KMS-11 (cell line): ENCODE measurements at regions not wholly inside any gene's neighbourhood (a gene's known extent, or its start where the extent isn't known, plus 50 kb on each side); places are given as distances from the start of the nearest gene placed in this dataset.

Source experiments
- H2AFZ ChIP-seq: fragments of 200-600 bp; sonication (generic); 2 replicates; pipeline ENCODE4 v1.6.1; 2016; ENCODE audit warnings: antibody characterized with exemption, mixed run types, low read depth
- H3K27ac ChIP-seq: fragments of 200-600 bp; sonication (generic); 2 replicates; pipeline ENCODE4 v1.6.1; 2016; ENCODE audit warnings: mild to moderate bottlenecking, mixed run types
- H3K27me3 ChIP-seq: fragments of 200-600 bp; sonication (generic); 2 replicates; pipeline ENCODE4 v1.6.1; 2017; ENCODE audit warnings: mild to moderate bottlenecking, low read depth, mixed run types, moderate library complexity; ENCODE audit not compliant: insufficient read depth
- H3K36me3 ChIP-seq: fragments of 200-600 bp; sonication (generic); 2 replicates; pipeline ENCODE4 v1.6.1; 2017; ENCODE audit warnings: mild to moderate bottlenecking, mixed run types; ENCODE audit not compliant: insufficient read depth
- H3K4me1 ChIP-seq: fragments of 200-600 bp; sonication (generic); 2 replicates; pipeline ENCODE4 v1.6.1; 2016; ENCODE audit warnings: mild to moderate bottlenecking, low read depth, mixed run types; ENCODE audit not compliant: poor library complexity, severe bottlenecking
- H3K4me2 ChIP-seq: fragments of 200-600 bp; sonication (generic); 2 replicates; pipeline ENCODE4 v1.7.0; 2016; ENCODE audit warnings: mild to moderate bottlenecking, mixed run types
- H3K4me3 ChIP-seq: fragments of 200-600 bp; sonication (generic); IDR thresholded peaks from 2 replicates; pipeline ENCODE4 v1.6.1; 2017; ENCODE audit warnings: low read depth, low read length, mixed read lengths; ENCODE audit not compliant: insufficient read depth
- H3K79me2 ChIP-seq: fragments of 200-600 bp; sonication (generic); 2 replicates; pipeline ENCODE4 v1.6.1; 2016; ENCODE audit warnings: low read depth, mixed run types; ENCODE audit not compliant: insufficient read depth
- H3K9ac ChIP-seq: fragments of 200-600 bp; sonication (generic); 2 replicates; pipeline ENCODE4 v1.6.1; 2016; ENCODE audit warnings: mild to moderate bottlenecking, mixed run types
- H4K20me1 ChIP-seq: fragments of 200-600 bp; sonication (generic); 2 replicates; pipeline ENCODE4 v1.6.1; 2016; ENCODE audit warnings: mild to moderate bottlenecking, mixed run types; ENCODE audit not compliant: insufficient read depth
- TF ChIP-seq, protein P1 (sequence below): fragments of 200-600 bp; sonication (generic); conservative IDR thresholded peaks from 2 replicates; pipeline ENCODE4 v1.6.1; 2017; ENCODE audit warnings: low read depth, mild to moderate bottlenecking, antibody characterized with exemption, low read length, moderate library complexity, mixed read lengths

- H3K4me1 ChIP-seq, result no peaks in the 10 kb centered on the region
- no peaks in the 10 kb centered on the region for H3K36me3 ChIP-seq
- H3K4me2 ChIP-seq, result no peak overlapping the region
- no peaks in the 10 kb centered on the region for H3K27me3 ChIP-seq
- no peak overlapping the region for H3K27ac ChIP-seq
- no peak overlapping the region for H2AFZ ChIP-seq
- no peak overlapping the region for H3K4me3 ChIP-seq
- H3K79me2 ChIP-seq, result no peaks in the 10 kb centered on the region
- TF ChIP-seq, protein P1, sequence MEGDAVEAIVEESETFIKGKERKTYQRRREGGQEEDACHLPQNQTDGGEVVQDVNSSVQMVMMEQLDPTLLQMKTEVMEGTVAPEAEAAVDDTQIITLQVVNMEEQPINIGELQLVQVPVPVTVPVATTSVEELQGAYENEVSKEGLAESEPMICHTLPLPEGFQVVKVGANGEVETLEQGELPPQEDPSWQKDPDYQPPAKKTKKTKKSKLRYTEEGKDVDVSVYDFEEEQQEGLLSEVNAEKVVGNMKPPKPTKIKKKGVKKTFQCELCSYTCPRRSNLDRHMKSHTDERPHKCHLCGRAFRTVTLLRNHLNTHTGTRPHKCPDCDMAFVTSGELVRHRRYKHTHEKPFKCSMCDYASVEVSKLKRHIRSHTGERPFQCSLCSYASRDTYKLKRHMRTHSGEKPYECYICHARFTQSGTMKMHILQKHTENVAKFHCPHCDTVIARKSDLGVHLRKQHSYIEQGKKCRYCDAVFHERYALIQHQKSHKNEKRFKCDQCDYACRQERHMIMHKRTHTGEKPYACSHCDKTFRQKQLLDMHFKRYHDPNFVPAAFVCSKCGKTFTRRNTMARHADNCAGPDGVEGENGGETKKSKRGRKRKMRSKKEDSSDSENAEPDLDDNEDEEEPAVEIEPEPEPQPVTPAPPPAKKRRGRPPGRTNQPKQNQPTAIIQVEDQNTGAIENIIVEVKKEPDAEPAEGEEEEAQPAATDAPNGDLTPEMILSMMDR, result no peak
- H4K20me1 ChIP-seq, result no peaks in the 10 kb centered on the region
- H3K9ac ChIP-seq, result no peak overlapping the region
Observed at GRCh38 chr20:55685841-55686240, 319.5 kb downstream of the CBLN4 start.

DNA sequence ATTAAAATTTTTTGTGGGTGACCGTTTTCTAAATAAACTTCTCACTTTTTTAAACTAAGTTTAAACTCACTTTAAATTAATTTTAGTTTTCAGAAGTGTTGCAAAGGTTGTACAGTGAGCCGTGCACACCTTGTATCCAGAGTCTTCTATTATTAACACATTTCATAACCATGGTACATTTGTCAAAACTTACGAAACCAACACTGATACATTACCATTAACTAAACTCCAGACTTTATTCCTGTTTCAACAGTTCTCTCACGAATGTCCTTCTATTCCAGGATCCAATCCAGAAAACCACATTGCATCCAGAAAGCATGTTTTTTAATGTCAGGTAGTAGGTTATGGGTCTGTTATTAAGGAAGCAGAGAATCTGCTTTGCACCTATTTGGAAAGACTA is 319.9 kb downstream of the CBLN4 start:
- Histone ChIP-seq H3K4me1 (no peaks in the 10 kb centered on the region), H2AFZ (no peak overlapping the region), H3K9ac (no peak overlapping the region), H3K36me3 (no peaks in the 10 kb centered on the region), H3K4me2 (no peak overlapping the region), H3K4me3 (no peak overlapping the region), H3K27me3 (no peaks in the 10 kb centered on the region), H3K27ac (no peak overlapping the region), H4K20me1 (no peaks in the 10 kb centered on the region), H3K79me2 (no peaks in the 10 kb centered on the region)
- TF ChIP-seq, protein P1, result no peak

DNA sequence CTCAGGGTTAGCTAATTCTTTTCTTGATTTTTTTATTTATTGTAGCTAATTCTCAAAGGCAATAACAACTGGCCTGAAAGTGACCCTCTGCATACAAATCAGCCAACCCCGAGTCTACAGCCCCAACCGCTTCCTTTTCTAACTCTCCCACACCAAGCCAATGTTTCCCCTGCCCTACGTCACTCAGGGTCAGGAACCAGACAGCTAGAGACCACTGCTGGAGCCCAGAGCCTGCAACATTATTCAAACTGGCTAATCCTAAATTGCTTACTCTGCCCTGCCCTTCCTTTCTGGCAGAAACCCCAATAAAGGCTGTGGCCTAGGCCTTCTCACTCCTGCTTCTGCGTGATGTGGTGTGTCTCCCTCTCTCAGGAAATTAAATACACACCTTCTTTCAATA is 320.7 kb downstream of the CBLN4 start:
- H3K4me1 ChIP-seq, result no peaks in the 10 kb centered on the region
- no peak overlapping the region for H3K27ac ChIP-seq
- TF ChIP-seq, protein P1, result no peak
- no peak overlapping the region for H3K9ac ChIP-seq
- H4K20me1 ChIP-seq, result no peaks in the 10 kb centered on the region
- H2AFZ ChIP-seq, result no peak overlapping the region
- no peak overlapping the region for H3K4me3 ChIP-seq
- H3K4me2 ChIP-seq, result no peak overlapping the region
- no peaks in the 10 kb centered on the region for H3K27me3 ChIP-seq
- H3K36me3 ChIP-seq, result no peaks in the 10 kb centered on the region
- no peaks in the 10 kb centered on the region for H3K79me2 ChIP-seq

DNA sequence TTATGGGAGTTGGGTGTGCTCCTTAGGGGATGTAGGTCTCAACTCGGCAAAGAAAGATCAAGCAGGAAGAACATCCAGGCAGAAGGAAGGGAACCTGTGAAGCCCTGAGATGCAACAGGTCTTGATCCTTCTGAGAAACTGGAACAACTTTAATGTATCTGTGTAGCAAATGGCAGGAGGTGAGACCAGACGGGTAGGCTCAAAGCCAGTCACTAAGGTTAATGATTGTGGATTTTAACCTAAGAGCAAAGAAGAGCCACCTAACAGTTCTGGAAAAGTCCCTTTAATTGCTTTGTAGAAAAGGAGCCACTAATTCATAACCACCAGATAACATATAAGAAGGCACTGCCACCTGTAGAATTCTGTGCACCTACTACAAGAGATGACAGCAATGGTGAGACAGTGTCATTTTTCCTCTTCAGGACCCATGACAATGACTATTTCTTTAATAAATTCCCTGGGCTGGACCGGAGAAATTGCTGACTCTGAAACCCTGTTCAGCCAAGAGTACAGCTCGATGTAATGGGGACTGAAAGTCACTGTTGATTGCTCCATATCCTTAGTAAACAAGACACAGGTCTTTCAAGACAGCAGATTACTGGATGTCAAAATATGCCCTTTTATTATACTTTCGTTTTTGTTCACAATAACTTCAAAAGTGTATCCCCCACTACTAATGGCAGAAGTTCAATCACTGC is 326.2 kb downstream of the CBLN4 start:
- Histone ChIP-seq H3K27ac (no peak overlapping the region), H3K4me1 (no peaks in the 10 kb centered on the region), H4K20me1 (no peaks in the 10 kb centered on the region), H3K9ac (no peak overlapping the region), H3K4me2 (no peak overlapping the region), H3K27me3 (no peaks in the 10 kb centered on the region), H3K4me3 (no peak overlapping the region), H3K36me3 (no peaks in the 10 kb centered on the region), H3K79me2 (no peaks in the 10 kb centered on the region), H2AFZ (no peak overlapping the region)
- TF ChIP-seq, protein P1, result no peak
